ENCODE measurements at regions not wholly inside any gene's neighbourhood (a gene's known extent, or its start where the extent isn't known, plus 50 kb on each side); places are given as distances from the start of the nearest gene placed in this dataset.
"Not testable (repeated sequence)": the region's sequence is repeated elsewhere in the genome, so short reads cannot be mapped to it uniquely, and the experiment has no call there.

- DNase-seq (ENCODE audit: low spot score) = peak; percentile 82
These were observed 1183.7 kb upstream of the TMEM132C start for GRCh38 chr12:127083008-127083949.

GRCh38 chr12:127101076-127101475, 1165.9 kb upstream of the TMEM132C start:
- DNase-seq (ENCODE audit: low spot score) = no peak

- no peak for DNase-seq (ENCODE audit: low spot score)
These were observed 1160.9 kb upstream of the TMEM132C start for GRCh38 chr12:127106041-127106440.

- DNase-seq (ENCODE audit: low spot score) = no peak
These were observed 1160.3 kb upstream of the TMEM132C start for GRCh38 chr12:127106697-127107096.

GRCh38 chr12:127107744-127108143, 1159.2 kb upstream of the TMEM132C start:
- DNase-seq (ENCODE audit: low spot score) = no peak

- peak; percentile 22 for DNase-seq (ENCODE audit: low spot score)
These were observed 1158.4 kb upstream of the TMEM132C start for GRCh38 chr12:127108360-127109215.

- no peak for DNase-seq (ENCODE audit: low spot score)
These were observed 1153.0 kb upstream of the TMEM132C start for GRCh38 chr12:127113945-127114344.

- DNase-seq (ENCODE audit: low spot score) = no peak
These were observed 1151.4 kb upstream of the TMEM132C start for GRCh38 chr12:127115468-127116035.

- no peak for DNase-seq (ENCODE audit: low spot score)
These were observed 1148.7 kb upstream of the TMEM132C start for GRCh38 chr12:127118251-127118650.

GRCh38 chr12:127119600-127120140, 1147.3 kb upstream of the TMEM132C start:
- no peak for DNase-seq (ENCODE audit: low spot score)

GRCh38 chr12:127120851-127121250, 1146.1 kb upstream of the TMEM132C start:
- DNase-seq (ENCODE audit: low spot score) = no peak

GRCh38 chr12:127121494-127122084, 1145.4 kb upstream of the TMEM132C start:
- no peak for DNase-seq (ENCODE audit: low spot score)

GRCh38 chr12:127125607-127126259, 1141.2 kb upstream of the TMEM132C start:
- DNase-seq (ENCODE audit: low spot score) = no peak

- DNase-seq (ENCODE audit: low spot score) = no peak
These were observed 1140.7 kb upstream of the TMEM132C start for GRCh38 chr12:127126260-127126628.

- DNase-seq (ENCODE audit: low spot score) = no peak
These were observed 1139.1 kb upstream of the TMEM132C start for GRCh38 chr12:127127897-127128296.

GRCh38 chr12:127130506-127131124, 1136.4 kb upstream of the TMEM132C start:
- no peak for DNase-seq (ENCODE audit: low spot score)

GRCh38 chr12:127133675-127134335, 1133.2 kb upstream of the TMEM132C start:
- DNase-seq (ENCODE audit: low spot score) = no peak

GRCh38 chr12:127140864-127141484, 1126.0 kb upstream of the TMEM132C start:
- DNase-seq (ENCODE audit: low spot score) = not testable (repeated sequence)

GRCh38 chr12:127143020-127143419, 1124.0 kb upstream of the TMEM132C start:
- DNase-seq (ENCODE audit: low spot score) = no peak

- no peak for DNase-seq (ENCODE audit: low spot score)
These were observed 1122.2 kb upstream of the TMEM132C start for GRCh38 chr12:127144770-127145169.
